DND-41 (cell line): ENCODE measurements at regions not wholly inside any gene's neighbourhood (a gene's known extent, or its start where the extent isn't known, plus 50 kb on each side); places are given as distances from the start of the nearest gene placed in this dataset.

Experiments
- EZH2 ChIP-seq: IDR thresholded peaks from 3 replicates; pipeline ENCODE4 v1.6.1; 2012; ENCODE audit warnings: borderline replicate concordance, low read depth, mild to moderate bottlenecking, moderate library complexity, low read length, inconsistent platforms; ENCODE audit not compliant: severe bottlenecking
- TF ChIP-seq, protein P1 (sequence below): IDR thresholded peaks from 2 replicates; pipeline ENCODE4 v1.5.1; 2012; ENCODE audit warnings: borderline replicate concordance, low read length, moderate library complexity, mild to moderate bottlenecking; ENCODE audit not compliant: poor library complexity, severe bottlenecking; ENCODE audit errors: extremely low read depth

DNA sequence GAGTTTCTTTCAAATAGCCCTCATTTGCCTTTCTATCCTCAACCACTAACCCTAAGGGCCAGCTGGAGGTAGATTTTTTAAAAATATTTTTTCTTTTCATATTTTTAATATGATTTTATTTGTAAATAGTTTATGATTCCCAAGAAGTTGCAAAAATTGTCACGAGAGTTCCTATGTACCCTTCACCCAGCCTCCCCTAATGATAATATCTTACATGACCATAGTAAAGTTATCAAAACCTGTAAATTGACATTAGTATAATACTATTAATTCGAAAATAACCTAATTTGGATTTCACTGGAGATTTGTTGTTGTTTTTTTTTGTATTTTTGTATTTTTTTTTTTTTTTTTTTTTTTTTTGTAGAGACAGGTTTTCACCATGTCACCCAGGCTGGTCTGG lies 495.5 kb downstream of the MIAT start:
- TF ChIP-seq, protein P1, sequence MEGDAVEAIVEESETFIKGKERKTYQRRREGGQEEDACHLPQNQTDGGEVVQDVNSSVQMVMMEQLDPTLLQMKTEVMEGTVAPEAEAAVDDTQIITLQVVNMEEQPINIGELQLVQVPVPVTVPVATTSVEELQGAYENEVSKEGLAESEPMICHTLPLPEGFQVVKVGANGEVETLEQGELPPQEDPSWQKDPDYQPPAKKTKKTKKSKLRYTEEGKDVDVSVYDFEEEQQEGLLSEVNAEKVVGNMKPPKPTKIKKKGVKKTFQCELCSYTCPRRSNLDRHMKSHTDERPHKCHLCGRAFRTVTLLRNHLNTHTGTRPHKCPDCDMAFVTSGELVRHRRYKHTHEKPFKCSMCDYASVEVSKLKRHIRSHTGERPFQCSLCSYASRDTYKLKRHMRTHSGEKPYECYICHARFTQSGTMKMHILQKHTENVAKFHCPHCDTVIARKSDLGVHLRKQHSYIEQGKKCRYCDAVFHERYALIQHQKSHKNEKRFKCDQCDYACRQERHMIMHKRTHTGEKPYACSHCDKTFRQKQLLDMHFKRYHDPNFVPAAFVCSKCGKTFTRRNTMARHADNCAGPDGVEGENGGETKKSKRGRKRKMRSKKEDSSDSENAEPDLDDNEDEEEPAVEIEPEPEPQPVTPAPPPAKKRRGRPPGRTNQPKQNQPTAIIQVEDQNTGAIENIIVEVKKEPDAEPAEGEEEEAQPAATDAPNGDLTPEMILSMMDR: no peak
- TF ChIP-seq EZH2: no peak
